RPMI7951 (cell line): ENCODE measurements at regions not wholly inside any gene's neighbourhood (a gene's known extent, or its start where the extent isn't known, plus 50 kb on each side); places are given as distances from the start of the nearest gene placed in this dataset.

Experiments
- DNase-seq: peaks from one replicate; pipeline ENCODE4 v3.0.0-alpha.2; 2012; ENCODE audit warnings: low read depth

DNA sequence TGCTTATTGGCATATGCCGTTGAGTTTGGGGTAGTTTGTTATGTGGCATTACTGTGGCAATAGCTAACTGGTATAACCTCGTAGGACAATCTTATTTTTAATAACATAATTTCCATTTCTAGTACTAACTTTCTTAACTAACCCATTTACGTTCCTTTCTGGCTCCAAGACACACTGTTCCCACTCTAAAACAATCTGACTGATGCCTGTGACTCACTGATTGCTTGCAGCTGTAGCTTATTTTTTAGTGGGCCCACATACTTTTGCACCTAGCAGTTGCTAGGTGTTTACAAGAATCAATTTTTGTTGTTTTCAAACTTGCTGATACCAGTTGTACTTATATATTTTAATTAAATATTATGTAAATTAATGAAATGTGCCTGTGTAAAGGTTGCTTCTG lies 52.2 kb downstream of the FAT3 start:
- peak; percentile 21 for DNase-seq

DNA sequence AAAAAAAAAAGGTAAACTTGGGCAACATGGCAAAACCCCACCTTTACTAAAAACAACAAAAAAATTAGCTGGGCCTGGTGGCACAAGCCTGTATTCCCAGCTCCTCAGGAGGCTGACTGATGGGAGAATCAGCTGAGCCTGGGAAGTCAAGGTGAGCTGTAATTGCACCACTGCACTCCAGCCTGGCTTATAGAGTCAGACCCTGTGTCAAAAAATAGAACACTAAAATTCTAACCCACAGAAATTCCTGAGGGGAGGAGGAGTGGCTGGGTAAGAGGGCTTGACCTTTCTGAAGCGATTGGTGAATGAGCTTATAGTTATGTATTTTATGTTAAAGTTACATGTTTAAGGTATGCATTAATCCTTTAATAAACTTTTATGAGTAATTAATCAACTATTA lies 53.3 kb downstream of the FAT3 start:
- no peak for DNase-seq

DNA sequence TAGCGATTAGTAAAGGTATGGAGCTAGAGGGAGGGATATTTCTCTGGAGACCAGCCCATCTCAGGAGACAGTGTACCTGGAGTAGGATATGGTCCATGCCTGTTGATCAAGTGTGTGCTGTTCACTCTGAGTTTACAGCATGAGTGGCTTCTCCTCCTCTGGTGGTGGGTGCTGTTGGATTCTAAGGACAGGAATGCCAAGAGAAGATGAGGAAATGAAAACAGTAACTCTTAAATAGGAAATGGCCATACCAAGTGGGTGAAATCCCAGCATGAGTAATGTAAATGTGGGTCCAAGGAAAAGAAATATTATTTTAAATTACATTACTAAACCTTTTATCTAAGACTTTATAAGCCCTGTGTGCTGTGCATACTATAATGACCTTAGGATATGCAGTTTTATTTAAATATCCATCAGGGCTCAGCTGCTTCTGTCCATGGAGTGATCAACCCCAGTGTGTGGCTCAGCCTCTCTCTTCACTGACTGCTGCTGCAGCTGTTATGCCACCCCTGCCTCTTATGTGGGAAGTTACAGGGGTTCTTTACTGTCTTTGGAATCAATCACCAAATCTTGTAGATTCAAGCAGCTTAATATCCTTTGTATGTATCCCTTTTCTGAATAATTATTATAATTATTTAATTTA lies 54.3 kb downstream of the FAT3 start:
- no peak for DNase-seq

DNA sequence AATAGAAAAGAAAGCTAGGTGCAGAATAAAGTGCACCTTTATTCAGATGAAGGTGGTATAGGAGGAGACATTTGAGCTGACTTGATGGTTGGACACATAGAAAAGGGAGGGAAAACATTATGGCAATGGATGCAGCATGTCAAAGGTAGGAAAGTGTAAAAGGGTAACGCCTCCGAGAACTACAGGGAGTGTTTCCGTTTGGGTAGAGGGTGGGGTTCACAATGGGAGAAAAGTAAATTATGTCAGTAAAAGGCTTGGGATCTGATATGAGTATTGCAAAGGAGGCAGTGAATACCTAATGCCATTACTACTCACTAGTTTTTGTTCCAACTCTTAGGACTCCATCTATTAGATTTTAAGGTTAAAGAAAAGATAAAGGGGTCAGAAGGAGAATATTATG lies 59.5 kb downstream of the FAT3 start:
- no peak for DNase-seq

GRCh38 chr11:92284558-92284957 lies 59.9 kb downstream of the FAT3 start:
- DNase-seq, result no peak

- no peak for DNase-seq
Measured at GRCh38 chr11:92285776-92286175, 61.2 kb downstream of the FAT3 start.

- no peak for DNase-seq
Measured at GRCh38 chr11:92286709-92287108, 62.1 kb downstream of the FAT3 start.

- peak; percentile 39 for DNase-seq
Measured at GRCh38 chr11:92295175-92296137, 70.8 kb downstream of the FAT3 start.

DNA sequence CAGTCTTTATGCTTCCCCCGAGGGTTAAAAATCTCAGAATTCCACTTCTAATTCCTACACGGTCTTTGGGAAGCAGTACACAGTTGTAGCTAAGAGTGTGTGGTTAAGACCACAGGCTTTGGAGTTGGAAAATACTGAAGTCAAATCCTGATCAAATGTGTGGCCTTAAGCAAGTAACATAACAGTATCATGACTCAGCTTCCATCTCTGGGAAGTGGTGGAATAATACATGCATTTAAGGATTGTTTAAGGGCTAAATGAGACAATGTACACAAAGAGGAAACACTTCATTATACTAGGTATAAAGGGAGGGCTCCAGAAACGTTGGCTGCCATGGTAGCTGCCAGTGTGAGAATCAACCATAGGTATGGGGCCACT lies 71.5 kb downstream of the FAT3 start:
- peak; percentile 70 for DNase-seq

- DNase-seq, result peak; percentile 17
Measured at GRCh38 chr11:92297567-92298553, 73.2 kb downstream of the FAT3 start.

- DNase-seq, result no peak
Measured at GRCh38 chr11:92300876-92301275, 76.3 kb downstream of the FAT3 start.

- peak; percentile 51 for DNase-seq
Measured at GRCh38 chr11:92302770-92303169, 78.2 kb downstream of the FAT3 start.

DNA sequence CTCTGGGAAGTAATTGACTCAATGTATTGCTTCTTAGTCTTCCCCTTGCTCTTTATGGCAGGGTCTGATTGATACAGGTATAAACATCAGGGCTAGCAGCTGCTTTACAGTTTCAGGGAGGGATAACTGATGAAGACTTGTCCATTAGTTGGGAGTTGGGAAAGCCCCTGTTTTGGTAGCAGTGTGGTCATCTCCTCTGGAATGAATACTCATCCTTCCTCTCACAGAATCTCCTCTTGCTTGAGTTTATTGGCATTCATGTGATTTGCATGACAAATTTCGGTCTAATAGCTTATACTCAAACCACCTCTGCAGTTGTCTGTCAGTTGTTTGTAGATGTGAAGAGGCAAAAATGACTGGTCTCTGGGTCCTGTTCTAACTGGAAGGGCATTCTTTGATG lies 79.7 kb downstream of the FAT3 start:
- no peak for DNase-seq

DNA sequence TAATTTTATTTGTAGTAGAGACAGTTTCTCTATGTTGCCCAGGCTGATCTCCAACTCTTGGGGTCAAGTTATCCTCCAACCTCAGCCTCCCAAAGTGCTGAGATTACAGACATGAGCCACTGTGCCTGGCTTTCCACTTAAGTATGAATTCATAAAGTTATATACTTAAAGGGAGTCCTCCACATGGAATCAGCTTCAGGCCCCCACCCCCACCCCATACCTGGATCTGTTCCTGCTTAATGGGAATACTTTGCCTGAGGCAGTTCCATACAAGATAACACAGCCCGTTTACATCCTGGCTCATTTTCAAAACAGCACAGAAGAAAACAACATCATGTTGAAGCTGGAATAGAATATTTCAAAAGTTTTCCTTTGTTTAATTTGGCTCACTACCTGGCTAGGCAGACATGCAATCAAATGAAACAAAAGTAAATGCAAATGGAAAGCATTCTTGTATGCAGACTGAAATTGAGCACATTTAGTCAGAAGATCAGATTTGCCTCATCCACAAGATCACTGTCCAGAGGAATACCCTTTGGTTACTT lies 82.4 kb downstream of the FAT3 start:
- DNase-seq, result no peak

- DNase-seq, result no peak
Measured at GRCh38 chr11:92308366-92308765, 83.7 kb downstream of the FAT3 start.

- no peak for DNase-seq
Measured at GRCh38 chr11:92311616-92312449, 87.2 kb downstream of the FAT3 start.

GRCh38 chr11:92313784-92314183 lies 89.2 kb downstream of the FAT3 start:
- DNase-seq, result no peak

DNA sequence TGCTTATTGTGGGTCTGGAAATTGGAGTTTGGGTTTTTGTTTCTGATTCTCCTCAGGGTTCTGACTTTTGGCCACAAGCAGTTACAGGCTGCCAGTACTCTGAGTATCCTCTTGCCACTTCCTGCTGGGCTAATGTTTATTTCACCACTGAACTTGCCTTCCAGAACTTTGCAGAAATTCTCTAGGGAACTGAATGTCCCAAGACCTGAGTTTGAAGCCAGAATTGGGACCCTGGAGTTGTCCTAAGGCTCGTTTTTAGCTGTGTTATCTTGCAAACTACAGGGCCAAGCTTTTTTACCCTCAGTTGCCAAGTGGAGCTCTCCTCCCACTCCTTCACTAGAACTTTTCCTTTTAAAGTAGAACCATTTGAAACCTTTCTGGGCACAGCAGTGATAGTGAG lies 89.9 kb downstream of the FAT3 start:
- no peak for DNase-seq

DNA sequence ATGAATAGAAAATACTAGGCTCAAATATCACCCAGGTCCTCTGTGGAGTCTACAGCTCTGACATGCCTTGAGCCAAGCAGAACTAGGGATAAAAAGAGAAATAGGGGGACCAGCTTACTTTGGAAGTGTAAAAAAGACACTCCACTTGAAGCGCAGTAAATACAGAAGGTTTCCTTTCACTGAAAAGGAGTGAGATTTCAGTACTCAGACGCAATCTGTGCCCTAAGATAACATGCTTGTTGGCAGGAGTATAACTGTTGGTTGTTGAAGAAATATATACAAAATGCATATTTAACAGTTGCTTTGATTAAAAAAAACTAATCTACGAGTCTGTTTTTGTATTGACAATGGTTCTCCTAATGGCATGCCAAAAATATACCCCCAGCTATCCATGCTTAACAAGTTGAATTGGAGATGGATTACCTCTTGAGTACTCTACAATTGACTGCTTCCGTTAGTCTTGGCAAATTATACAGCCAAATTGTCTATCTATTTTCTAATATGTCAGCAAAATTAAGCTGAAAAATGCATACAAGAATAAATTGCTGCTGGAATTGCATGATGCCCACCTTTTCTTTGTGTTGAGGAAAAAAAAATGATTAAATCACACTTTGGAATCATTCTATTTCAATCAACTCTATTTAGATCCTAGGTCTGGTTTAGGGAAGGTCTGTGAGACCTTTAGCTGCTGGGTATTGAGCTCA lies 91.6 kb downstream of the FAT3 start:
- DNase-seq, result no peak

DNA sequence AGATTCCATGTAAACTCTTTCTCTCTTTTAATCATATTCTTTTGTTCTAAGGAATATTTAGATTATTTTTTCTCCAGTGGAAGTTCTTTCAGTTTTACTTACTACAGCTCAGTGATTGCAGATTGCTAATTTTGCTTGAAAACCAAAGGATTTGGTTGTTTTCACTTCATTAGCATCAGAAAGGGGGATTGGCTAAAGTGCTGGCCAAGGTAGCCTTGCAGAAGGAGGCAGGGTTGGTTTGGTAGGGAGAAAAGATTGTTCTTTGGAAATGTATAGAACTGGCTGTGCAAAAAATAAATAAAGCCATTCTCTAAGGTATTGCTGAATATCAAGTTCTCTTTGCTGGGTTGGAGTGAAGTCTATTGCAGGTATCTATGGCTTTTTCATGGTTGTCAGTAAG lies 92.6 kb downstream of the FAT3 start:
- no peak for DNase-seq
